Gastrocnemius medialis (tissue), 4 donors: ENCODE measurements at regions not wholly inside any gene's neighbourhood (a gene's known extent, or its start where the extent isn't known, plus 50 kb on each side); places are given as distances from the start of the nearest gene placed in this dataset.

ENCODE experiments used
- CTCF ChIP-seq, 5 experiments: fragments of 450-650 bp in 3 of 5; fragments of 200-600 bp in 2 of 5; sonication (generic) in 2 of 5; IDR thresholded peaks in 4 of 5; conservative IDR thresholded peaks in 1 of 5; 1 replicate in 4 of 5; 2 replicates in 1 of 5; pipeline ENCODE4 v1.5.1; 2016 to 2019; ENCODE audit warnings: antibody characterized with exemption in 5 of 5, mild to moderate bottlenecking in 3 of 5, moderate library complexity in 3 of 5
- POLR2A ChIP-seq, 2 donors: fragments of 450-650 bp; IDR thresholded peaks; one replicate each; pipeline ENCODE4 v1.6.1; 2017; ENCODE audit warnings: antibody characterized with exemption in 2 of 2, mild to moderate bottlenecking in 2 of 2, moderate library complexity in 2 of 2

- no peak for TF ChIP-seq CTCF (IDR thresholded peaks at IDR 0.05 in 4 of 5, conservative IDR thresholded peaks at IDR 0.05 in 1 of 5)
- TF ChIP-seq POLR2A (IDR thresholded peaks at IDR 0.05): no peak
Observed at GRCh38 chr17:77393274-77393600, 252.5 kb downstream of the SEC14L1 start.
